WTC11 (cell line): ENCODE measurements at regions not wholly inside any gene's neighbourhood (a gene's known extent, or its start where the extent isn't known, plus 50 kb on each side); places are given as distances from the start of the nearest gene placed in this dataset.

Source experiments
- ATAC-seq: fragments of 200-7000 bp; cut with Tn5 transposase; 2 replicates; pipeline ENCODE4 v1.10.0; 2021; ENCODE audit warnings: mild to moderate bottlenecking, moderate library complexity
- CTCF ChIA-PET: fragments of 300-600 bp; sonication (Branson Sonifier 250); formaldehyde crosslinking; loops from one replicate; lab custom pipeline; 2021; ENCODE audit warnings: antibody characterized with exemption; lab: Charles Lee
- POLR2A ChIA-PET: fragments of 350-600 bp; sonication (Branson Sonifier 250); formaldehyde crosslinking; loops from one replicate; lab custom pipeline; 2021; ENCODE audit warnings: antibody characterized with exemption; lab: Charles Lee
- DNase-seq: peaks from one replicate; pipeline ENCODE4 v3.0.0; 2021; ENCODE audit warnings: low spot score
- H3K27ac Mint-ChIP-seq: 2 replicates; pipeline ENCODE4 v1.8.0; 2021; ENCODE audit warnings: mixed read lengths
- H3K27me3 Mint-ChIP-seq: 2 replicates; pipeline ENCODE4 v1.8.0; 2021; ENCODE audit warnings: low read depth, mild to moderate bottlenecking, moderate library complexity, mixed read lengths
- H3K36me3 Mint-ChIP-seq: 2 replicates; pipeline ENCODE4 v1.8.0; 2021; ENCODE audit warnings: mixed read lengths
- H3K4me1 Mint-ChIP-seq: 2 replicates; pipeline ENCODE4 v1.8.0; 2022; ENCODE audit warnings: mixed read lengths
- H3K4me3 Mint-ChIP-seq: 2 replicates; pipeline ENCODE4 v1.8.0; 2021; ENCODE audit warnings: mild to moderate bottlenecking, moderate library complexity, mixed read lengths
- H3K9me3 Mint-ChIP-seq: 2 replicates; pipeline ENCODE4 v1.8.0; 2021; ENCODE audit warnings: mixed read lengths
- ARID4B ChIP-seq: sonication (generic); formaldehyde crosslinking; IDR thresholded peaks from 2 replicates; pipeline ENCODE4 v1.8.0; 2023; ENCODE audit warnings: missing genetic modification reagents, mild to moderate bottlenecking, borderline replicate concordance
- ATF2 ChIP-seq: sonication (generic); formaldehyde crosslinking; IDR thresholded peaks from 2 replicates; pipeline ENCODE4 v1.8.1; 2022; ENCODE audit warnings: low read depth, missing genetic modification reagents, borderline replicate concordance
- CBFB ChIP-seq: sonication (generic); formaldehyde crosslinking; IDR thresholded peaks from 2 replicates; pipeline ENCODE4 v1.8.1; 2022; ENCODE audit warnings: mild to moderate bottlenecking, low read depth, missing genetic modification reagents
- E2F5 ChIP-seq: sonication (generic); formaldehyde crosslinking; IDR thresholded peaks from 2 replicates; pipeline ENCODE4 v1.8.1; 2022; ENCODE audit warnings: mild to moderate bottlenecking, moderate library complexity, missing genetic modification reagents
- GABPB1 ChIP-seq: sonication (generic); formaldehyde crosslinking; IDR thresholded peaks from 2 replicates; pipeline ENCODE4 v1.8.1; 2023; ENCODE audit warnings: mild to moderate bottlenecking, missing genetic modification reagents
- GRHL2 ChIP-seq: fragments of 250-450 bp; sonication (Bioruptor Pico); IDR thresholded peaks from 2 replicates; pipeline ENCODE4 v1.8.0; 2022; ENCODE audit warnings: mild to moderate bottlenecking, moderate library complexity; ENCODE audit not compliant: insufficient replicate concordance, severe bottlenecking
- JAZF1 ChIP-seq: fragments of 250-450 bp; sonication (Bioruptor Pico); IDR thresholded peaks from 2 replicates; pipeline ENCODE4 v1.9.0; 2021; ENCODE audit warnings: moderate library complexity, mild to moderate bottlenecking, inconsistent platforms
- NFE2L1 ChIP-seq: sonication (generic); formaldehyde crosslinking; IDR thresholded peaks from 2 replicates; pipeline ENCODE4 v1.8.1; 2023; ENCODE audit warnings: missing genetic modification reagents
- NR1H2 ChIP-seq: sonication (generic); formaldehyde crosslinking; IDR thresholded peaks from 2 replicates; pipeline ENCODE4 v1.9.0; 2021; ENCODE audit warnings: mild to moderate bottlenecking, moderate library complexity, missing genetic modification reagents
- SOX15 ChIP-seq: fragments of 250-450 bp; sonication (Bioruptor Pico); IDR thresholded peaks from 2 replicates; pipeline ENCODE4 v1.9.0; 2021; ENCODE audit warnings: mild to moderate bottlenecking
- SP1 ChIP-seq: sonication (generic); formaldehyde crosslinking; conservative IDR thresholded peaks from 2 replicates; pipeline ENCODE4 v1.8.1; 2022; ENCODE audit warnings: missing genetic modification reagents
- TCF7 ChIP-seq: sonication (generic); formaldehyde crosslinking; IDR thresholded peaks from 2 replicates; pipeline ENCODE4 v1.8.0; 2022; ENCODE audit warnings: mild to moderate bottlenecking, low read depth, missing genetic modification reagents, moderate library complexity
- USF2 ChIP-seq: sonication (generic); formaldehyde crosslinking; IDR thresholded peaks from 2 replicates; pipeline ENCODE4 v1.8.1; 2023; ENCODE audit warnings: mild to moderate bottlenecking, missing genetic modification reagents, moderate library complexity
- ZBTB43 ChIP-seq: sonication (generic); formaldehyde crosslinking; IDR thresholded peaks from 2 replicates; pipeline ENCODE4 v1.8.1; 2023; ENCODE audit warnings: mild to moderate bottlenecking, missing genetic modification reagents
- ZNF281 ChIP-seq: sonication (generic); formaldehyde crosslinking; IDR thresholded peaks from 2 replicates; pipeline ENCODE4 v1.8.0; 2023; ENCODE audit warnings: mild to moderate bottlenecking, missing genetic modification reagents
- ZNF416 ChIP-seq: fragments of 250-450 bp; sonication (Bioruptor Pico); IDR thresholded peaks from 2 replicates; pipeline ENCODE4 v1.9.0; 2021; ENCODE audit warnings: mild to moderate bottlenecking, inconsistent platforms
- ZNF532 ChIP-seq: fragments of 250-450 bp; sonication (Bioruptor Pico); IDR thresholded peaks from 2 replicates; pipeline ENCODE4 v1.9.0; 2021; ENCODE audit warnings: mild to moderate bottlenecking, borderline replicate concordance
- ZNF671 ChIP-seq: fragments of 250-450 bp; sonication (Bioruptor Pico); IDR thresholded peaks from 2 replicates; pipeline ENCODE4 v1.8.0; 2021; ENCODE audit warnings: mild to moderate bottlenecking

GRCh38 chr14:87691042-87691881 lies 301.7 kb downstream of the GALC start:
- no peak overlapping the region for H3K27ac Mint-ChIP-seq

More at GRCh38 chr14:87691042-87691881, 301.7 kb downstream of the GALC start:
- ChIA-PET POLR2A (no interaction called here), CTCF (interaction anchor here (0.7 to 1.2 kb wide), 2 partner anchors 11 to 54 kb away, joined by 3 read pairs; no protein-coding TSS in a partner anchor)
- Mint-ChIP-seq H3K27me3 (no peaks in the 10 kb centered on the region), H3K36me3 (no peaks in the 10 kb centered on the region), H3K9me3 (no peaks in the 10 kb centered on the region; the same call in 1 of the 2 replicates), H3K4me3 (no peak overlapping the region), H3K4me1 (peaks cover 12% of the 10 kb centered on the region)
- no peak for DNase-seq
- TF ChIP-seq ZNF281 (CRISPR knock-in tag) (no peak), TCF7 (CRISPR knock-in tag) (no peak), SOX15 (CRISPR knock-in tag) (no peak), GRHL2 (CRISPR knock-in tag) (no peak), ZNF532 (no peak), JAZF1 (CRISPR knock-in tag) (no peak), CBFB (CRISPR knock-in tag) (no peak), ATF2 (CRISPR knock-in tag) (no peak), NFE2L1 (CRISPR knock-in tag) (no peak), NR1H2 (CRISPR knock-in tag) (no peak), E2F5 (no peak), ZNF416 (CRISPR knock-in tag) (no peak), ARID4B (no peak), ZBTB43 (CRISPR knock-in tag) (no peak), ZNF671 (CRISPR knock-in tag) (no peak), SP1 (CRISPR knock-in tag) (no peak), GABPB1 (CRISPR knock-in tag) (no peak), USF2 (CRISPR knock-in tag) (no peak)
- no peak for ATAC-seq
